DND-41 (cell line): ENCODE measurements at regions not wholly inside any gene's neighbourhood (a gene's known extent, or its start where the extent isn't known, plus 50 kb on each side); places are given as distances from the start of the nearest gene placed in this dataset.
A peak's percentile ranks its signal among the peaks of the same experiment; 100 is the strongest.

Experiments
- ATAC-seq: fragments of 200-7000 bp; cut with Tn5 transposase; 3 replicates; pipeline ENCODE4 v1.9.1; 2021; ENCODE audit warnings: low read depth; ENCODE audit not compliant: insufficient read depth
- DNase-seq: peaks from one replicate; pipeline ENCODE4 v3.0.0-alpha.2; 2020
- H2AFZ ChIP-seq: 2 replicates; pipeline ENCODE4 v1.6.0; 2012; ENCODE audit warnings: low read depth, low read length
- H3K27ac ChIP-seq: 2 replicates; pipeline ENCODE4 v1.5.1; 2012; ENCODE audit warnings: low read length, inconsistent platforms
- H3K27me3 ChIP-seq: fragments of 200-600 bp; sonication (generic); 2 replicates; pipeline ENCODE4 v1.6.0; 2012; ENCODE audit warnings: low read length, mild to moderate bottlenecking, inconsistent platforms; ENCODE audit not compliant: insufficient read depth, poor library complexity
- H3K36me3 ChIP-seq: 2 replicates; pipeline ENCODE4 v1.5.1; 2012; ENCODE audit warnings: low read length, inconsistent platforms; ENCODE audit not compliant: insufficient read depth
- H3K4me1 ChIP-seq: 2 replicates; pipeline ENCODE4 v1.5.1; 2012; ENCODE audit warnings: mild to moderate bottlenecking, low read length; ENCODE audit not compliant: insufficient read depth
- H3K4me2 ChIP-seq: 2 replicates; pipeline ENCODE4 v1.6.0; 2012; ENCODE audit warnings: mild to moderate bottlenecking, moderate library complexity, low read length, inconsistent platforms; ENCODE audit not compliant: insufficient read depth
- H3K4me3 ChIP-seq, 2 experiments: fragments of 200-600 bp in 1 of 2; shearing (Covaris generic) in 1 of 2; 2 replicates each; pipeline ENCODE4 v1.5.1; 2012 to 2016; ENCODE audit warnings: inconsistent platforms in 2 of 2, low read length in 2 of 2, mild to moderate bottlenecking in 2 of 2, low read depth in 1 of 2, moderate library complexity in 1 of 2
- H3K79me2 ChIP-seq: 2 replicates; pipeline ENCODE4 v1.6.0; 2012; ENCODE audit warnings: low read length, inconsistent platforms; ENCODE audit not compliant: insufficient read depth
- H3K9ac ChIP-seq: 2 replicates; pipeline ENCODE4 v1.6.0; 2012; ENCODE audit warnings: low read depth, mild to moderate bottlenecking, inconsistent platforms, low read length, moderate library complexity
- H3K9me3 ChIP-seq: 2 replicates; pipeline ENCODE4 v1.5.1; 2012; ENCODE audit warnings: low read length, moderate library complexity, mild to moderate bottlenecking, inconsistent platforms; ENCODE audit not compliant: insufficient read depth, severe bottlenecking
- H4K20me1 ChIP-seq: 2 replicates; pipeline ENCODE4 v1.6.0; 2012; ENCODE audit warnings: low read length; ENCODE audit not compliant: insufficient read depth
- EZH2 ChIP-seq: IDR thresholded peaks from 3 replicates; pipeline ENCODE4 v1.6.1; 2012; ENCODE audit warnings: borderline replicate concordance, low read depth, mild to moderate bottlenecking, moderate library complexity, low read length, inconsistent platforms; ENCODE audit not compliant: severe bottlenecking
- TF ChIP-seq, protein P1 (sequence below): IDR thresholded peaks from 2 replicates; pipeline ENCODE4 v1.5.1; 2012; ENCODE audit warnings: borderline replicate concordance, low read length, moderate library complexity, mild to moderate bottlenecking; ENCODE audit not compliant: poor library complexity, severe bottlenecking; ENCODE audit errors: extremely low read depth

DNA sequence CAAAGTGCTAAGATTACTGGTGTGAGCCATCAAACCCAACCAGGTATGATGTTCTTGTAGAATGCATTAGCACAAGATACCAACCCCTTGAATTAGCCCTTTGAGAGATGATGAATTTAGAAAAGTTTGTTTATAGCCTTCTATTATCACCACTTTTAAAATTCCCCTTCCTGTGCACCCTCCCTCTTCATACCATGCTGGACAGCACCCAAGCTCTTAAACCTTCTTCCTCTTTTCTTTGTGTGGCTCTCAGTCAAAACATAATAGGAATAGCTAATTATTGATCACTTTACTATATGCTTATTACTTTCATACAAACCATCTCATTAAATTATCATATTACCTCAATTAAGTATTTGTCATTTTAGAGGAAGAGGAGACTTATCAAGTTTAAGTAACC is 87.6 kb upstream of the TMED7 start:
- Histone ChIP-seq H3K27me3 (no peaks in the 10 kb centered on the region), H3K79me2 (no peaks in the 10 kb centered on the region), H3K9me3 (no peaks in the 10 kb centered on the region), H3K4me3 (no peak overlapping the region), H3K4me2 (no peak overlapping the region), H3K9ac (no peak overlapping the region), H2AFZ (no peak overlapping the region), H3K27ac (no peak overlapping the region), H4K20me1 (no peaks in the 10 kb centered on the region), H3K4me1 (no peaks in the 10 kb centered on the region), H3K36me3 (no peaks in the 10 kb centered on the region)
- no peak for TF ChIP-seq EZH2
- TF ChIP-seq, protein P1, sequence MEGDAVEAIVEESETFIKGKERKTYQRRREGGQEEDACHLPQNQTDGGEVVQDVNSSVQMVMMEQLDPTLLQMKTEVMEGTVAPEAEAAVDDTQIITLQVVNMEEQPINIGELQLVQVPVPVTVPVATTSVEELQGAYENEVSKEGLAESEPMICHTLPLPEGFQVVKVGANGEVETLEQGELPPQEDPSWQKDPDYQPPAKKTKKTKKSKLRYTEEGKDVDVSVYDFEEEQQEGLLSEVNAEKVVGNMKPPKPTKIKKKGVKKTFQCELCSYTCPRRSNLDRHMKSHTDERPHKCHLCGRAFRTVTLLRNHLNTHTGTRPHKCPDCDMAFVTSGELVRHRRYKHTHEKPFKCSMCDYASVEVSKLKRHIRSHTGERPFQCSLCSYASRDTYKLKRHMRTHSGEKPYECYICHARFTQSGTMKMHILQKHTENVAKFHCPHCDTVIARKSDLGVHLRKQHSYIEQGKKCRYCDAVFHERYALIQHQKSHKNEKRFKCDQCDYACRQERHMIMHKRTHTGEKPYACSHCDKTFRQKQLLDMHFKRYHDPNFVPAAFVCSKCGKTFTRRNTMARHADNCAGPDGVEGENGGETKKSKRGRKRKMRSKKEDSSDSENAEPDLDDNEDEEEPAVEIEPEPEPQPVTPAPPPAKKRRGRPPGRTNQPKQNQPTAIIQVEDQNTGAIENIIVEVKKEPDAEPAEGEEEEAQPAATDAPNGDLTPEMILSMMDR = no peak
- DNase-seq = no peak
- ATAC-seq = no peak

DNA sequence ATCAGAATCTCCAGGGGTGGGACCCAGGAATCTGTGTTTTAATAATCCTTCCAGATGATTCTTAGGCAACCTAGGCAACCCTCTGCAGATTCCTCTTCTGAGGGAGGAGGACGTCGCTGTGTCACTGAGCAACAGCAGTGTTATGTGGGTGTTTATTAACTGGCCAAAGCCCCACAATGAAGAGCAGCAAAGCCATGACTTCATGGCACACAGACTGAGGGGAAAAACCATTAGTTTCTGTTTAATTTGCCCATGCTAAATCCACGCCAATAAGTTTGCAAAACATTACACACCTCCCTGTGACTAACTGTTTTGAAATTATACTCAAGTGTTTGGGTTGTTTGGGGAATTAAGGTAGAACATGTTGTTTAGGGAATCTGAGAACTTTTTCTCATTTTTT is 83.7 kb upstream of the TMED7 start:
- Histone ChIP-seq H3K4me1 (no peaks in the 10 kb centered on the region), H3K27ac (no peak overlapping the region), H3K9ac (no peak overlapping the region), H3K27me3 (no peaks in the 10 kb centered on the region), H3K36me3 (no peaks in the 10 kb centered on the region), H3K9me3 (no peaks in the 10 kb centered on the region), H3K79me2 (no peaks in the 10 kb centered on the region), H3K4me2 (no peak overlapping the region), H4K20me1 (no peaks in the 10 kb centered on the region), H2AFZ (no peak overlapping the region), H3K4me3 (no peak overlapping the region)
- TF ChIP-seq, protein P1 = no peak
- no peak for TF ChIP-seq EZH2
- DNase-seq (no peak), ATAC-seq (no peak)

GRCh38 chr5:115708819-115709477 is 83.1 kb upstream of the TMED7 start:
- H3K36me3 ChIP-seq = no peaks in the 10 kb centered on the region
- H3K4me1 ChIP-seq = no peaks in the 10 kb centered on the region
- H3K4me3 ChIP-seq = no peak overlapping the region
- H3K4me2 ChIP-seq = no peak overlapping the region
- no peak overlapping the region for H3K9ac ChIP-seq
- H3K9me3 ChIP-seq = no peaks in the 10 kb centered on the region
- no peaks in the 10 kb centered on the region for H3K79me2 ChIP-seq
- DNase-seq = no peak
- no peaks in the 10 kb centered on the region for H4K20me1 ChIP-seq
- H3K27me3 ChIP-seq = no peaks in the 10 kb centered on the region
- H2AFZ ChIP-seq = no peak overlapping the region
- TF ChIP-seq, protein P1 = no peak
- no peak for TF ChIP-seq EZH2
- no peak for ATAC-seq
- H3K27ac ChIP-seq = no peak overlapping the region

GRCh38 chr5:115703514-115703913 is 77.7 kb upstream of the TMED7 start:
- H3K9me3 ChIP-seq = no peaks in the 10 kb centered on the region

More at GRCh38 chr5:115703514-115703913, 77.7 kb upstream of the TMED7 start:
- no peaks in the 10 kb centered on the region for H4K20me1 ChIP-seq
- H3K27me3 ChIP-seq = no peaks in the 10 kb centered on the region
- no peaks in the 10 kb centered on the region for H3K79me2 ChIP-seq
- no peak overlapping the region for H3K4me2 ChIP-seq
- H3K9ac ChIP-seq = no peak overlapping the region
- DNase-seq (no peak), ATAC-seq (no peak)
- no peaks in the 10 kb centered on the region for H3K4me1 ChIP-seq
- no peaks in the 10 kb centered on the region for H3K36me3 ChIP-seq
- H3K4me3 ChIP-seq = 0 out of 4 replicates have a peak overlapping the region, but pooled peaks of 1 of the 2 experiments have one; percentile 10
- TF ChIP-seq EZH2 = no peak
- TF ChIP-seq, protein P1 = no peak
- no peak overlapping the region for H3K27ac ChIP-seq
- no peak overlapping the region for H2AFZ ChIP-seq
